A549 (cell line): ENCODE measurements at regions not wholly inside any gene's neighbourhood (a gene's known extent, or its start where the extent isn't known, plus 50 kb on each side); places are given as distances from the start of the nearest gene placed in this dataset.

Experiments used
- ATAC-seq, 2 experiments: fragments of 200-7000 bp in 1 of 2; fragments of >200 bp in 1 of 2; cut with Nextera tagmentation in 1 of 2; cut with Tn5 transposase in 1 of 2; 3 replicates each; pipeline versions ENCODE4 v1.8.0 to v1.9.1; 2018 to 2020; ENCODE audit warnings: mild to moderate bottlenecking in 1 of 2, moderate library complexity in 1 of 2
- CTCF ChIA-PET: fragments of 300-600 bp; sonication (Branson Sonifier 250); formaldehyde crosslinking; extraction: SDS; loops from one replicate; lab custom pipeline; 2021; ENCODE audit warnings: antibody characterized with exemption, inconsistent platforms; lab: Yijun Ruan, JAX
- POLR2A ChIA-PET: fragments of 350-600 bp; formaldehyde crosslinking; extraction: SDS; loops from one replicate; lab custom pipeline; 2021; ENCODE audit warnings: antibody characterized with exemption, inconsistent platforms; lab: Yijun Ruan, JAX
- DNase-seq, 2 experiments: peaks; one replicate each; pipeline versions ENCODE4 v3.0.0 to v3.0.0-alpha.2; 2011 to 2016; ENCODE audit warnings: low read depth in 1 of 2, low spot score in 1 of 2
- FAIRE-seq: peaks from 2 replicates; lab custom pipeline; 2011; peaks lifted over from hg19 to GRCh38; lab: Jason Lieb, UNC
- H3K27ac ChIP-seq, 2 experiments: fragments of >200 bp; sonication (Bioruptor Twin); formaldehyde crosslinking; 3 replicates each; pipeline ENCODE4 v1.5.1; 2016 to 2017
- H3K4me1 ChIP-seq: fragments of >200 bp; sonication (Bioruptor Twin); formaldehyde crosslinking; 3 replicates; pipeline ENCODE4 v1.6.1; 2016
- H3K4me2 ChIP-seq: fragments of >200 bp; sonication (Bioruptor Twin); formaldehyde crosslinking; 3 replicates; pipeline ENCODE4 v1.6.1; 2016
- H3K4me3 ChIP-seq: fragments of >200 bp; sonication (Bioruptor Twin); formaldehyde crosslinking; 3 replicates; pipeline ENCODE4 v1.5.1; 2016
- H3K9me3 ChIP-seq: fragments of >200 bp; sonication (Bioruptor Twin); formaldehyde crosslinking; 3 replicates; pipeline ENCODE4 v1.6.1; 2016
- CBX2 ChIP-seq: fragments of 200-600 bp; sonication (generic); IDR thresholded peaks from 2 replicates; pipeline ENCODE4 v1.6.1; 2016; ENCODE audit warnings: low read depth, mild to moderate bottlenecking, borderline replicate concordance
- CEBPB ChIP-seq, 2 experiments: fragments of >200 bp in 1 of 2; sonication (Bioruptor Twin) in 1 of 2; formaldehyde crosslinking in 1 of 2; IDR thresholded peaks; 2 replicates each; pipeline ENCODE4 v1.6.1; 2012 to 2016
- EHF ChIP-seq: fragments of 250-450 bp; sonication (Bioruptor Pico); IDR thresholded peaks from 2 replicates; pipeline ENCODE4 v1.5.0; 2020; ENCODE audit warnings: mild to moderate bottlenecking
- EHMT2 ChIP-seq: fragments of 200-600 bp; sonication (generic); IDR thresholded peaks from 2 replicates; pipeline ENCODE4 v1.6.1; 2016; ENCODE audit warnings: antibody characterized with exemption, low read depth, mild to moderate bottlenecking, moderate library complexity
- EP300 ChIP-seq, 2 experiments: fragments of >200 bp; sonication (Bioruptor Twin); formaldehyde crosslinking; IDR thresholded peaks; 2 replicates in 1 of 2; 3 replicates in 1 of 2; pipeline ENCODE4 v1.6.1; 2016 to 2017
- ESRRA ChIP-seq: fragments of 150-350 bp; IDR thresholded peaks from 2 replicates; pipeline ENCODE4 v1.6.1; 2014; ENCODE audit warnings: mild to moderate bottlenecking, low read length, borderline replicate concordance
- FOSL2 ChIP-seq, 2 experiments: fragments of 450-650 bp in 1 of 2; fragments of >200 bp in 1 of 2; sonication (Bioruptor Twin) in 1 of 2; formaldehyde crosslinking; IDR thresholded peaks; 2 replicates each; pipeline versions ENCODE4 v1.5.0 to v1.6.1; 2016 to 2020; ENCODE audit warnings: mild to moderate bottlenecking in 1 of 2, moderate library complexity in 1 of 2
- GATA3 ChIP-seq: IDR thresholded peaks from 2 replicates; pipeline ENCODE4 v1.6.1; 2012; ENCODE audit warnings: borderline replicate concordance
- HDAC2 ChIP-seq: fragments of 200-600 bp; sonication (generic); IDR thresholded peaks from 2 replicates; pipeline ENCODE4 v1.6.1; 2016
- HOXA7 ChIP-seq: fragments of 250-450 bp; sonication (Bioruptor Pico); IDR thresholded peaks from 2 replicates; pipeline ENCODE4 v1.5.0; 2020; ENCODE audit warnings: mild to moderate bottlenecking, moderate library complexity
- JUNB ChIP-seq: fragments of >200 bp; sonication (Bioruptor Twin); formaldehyde crosslinking; IDR thresholded peaks from 2 replicates; pipeline ENCODE4 v1.6.1; 2016
- KDM1A ChIP-seq: fragments of 200-600 bp; sonication (generic); IDR thresholded peaks from 2 replicates; pipeline ENCODE4 v1.6.1; 2016; ENCODE audit warnings: low read depth, mild to moderate bottlenecking
- MAFK ChIP-seq: fragments of 450-650 bp; IDR thresholded peaks from 2 replicates; pipeline ENCODE4 v1.6.1; 2014; ENCODE audit not compliant: partially characterized antibody
- NR3C1 ChIP-seq: fragments of >200 bp; sonication (Bioruptor Twin); formaldehyde crosslinking; IDR thresholded peaks from 3 replicates; pipeline ENCODE4 v1.6.1; 2017
- PHF8 ChIP-seq: fragments of 200-600 bp; sonication (generic); IDR thresholded peaks from 2 replicates; pipeline ENCODE4 v1.6.1; 2016; ENCODE audit warnings: low read depth, mild to moderate bottlenecking, antibody characterized with exemption, moderate library complexity, borderline replicate concordance
- POLR2AphosphoS2 ChIP-seq: conservative IDR thresholded peaks from 2 replicates; pipeline ENCODE4 v1.6.1; 2012; ENCODE audit warnings: low read length, improper control_type of control experiment, inconsistent platforms
- ZNF302 ChIP-seq: fragments of 250-450 bp; sonication (Bioruptor Pico); IDR thresholded peaks from 2 replicates; pipeline ENCODE4 v1.9.0; 2021; ENCODE audit warnings: inconsistent platforms, mild to moderate bottlenecking, moderate library complexity
- WGBS: methylation state at CpG from one replicate; pipeline ENCODE4 v1.1.6; 2017; ENCODE audit errors: missing lambda C conversion rate; 5-methylcytosine and 5-hydroxymethylcytosine counted together
- TF ChIP-seq, protein P1 (sequence below): fragments of >200 bp; sonication (Bioruptor Twin); formaldehyde crosslinking; IDR thresholded peaks from 2 replicates; pipeline ENCODE4 v1.6.1; 2016
- TF ChIP-seq, protein P2 (sequence below): IDR thresholded peaks from 2 replicates; pipeline ENCODE4 v1.6.1; 2012
- TF ChIP-seq, protein P3 (sequence below): fragments of >200 bp; sonication (Bioruptor Twin); formaldehyde crosslinking; IDR thresholded peaks from 3 replicates; pipeline ENCODE4 v1.5.1; 2016
- TF ChIP-seq, protein P4 (sequence below): fragments of 450-650 bp; IDR thresholded peaks from 2 replicates; pipeline ENCODE4 v1.6.1; 2014; ENCODE audit warnings: antibody characterized with exemption
- TF ChIP-seq, protein P5 (sequence below): IDR thresholded peaks from 2 replicates; pipeline ENCODE4 v1.6.1; 2012
- TF ChIP-seq, protein P6 (sequence below): fragments of 150-350 bp; IDR thresholded peaks from 2 replicates; pipeline ENCODE4 v1.6.1; 2014; ENCODE audit warnings: low read depth, mild to moderate bottlenecking, low read length
- TF ChIP-seq, protein P7 (sequence below): fragments of 250-450 bp; sonication (Bioruptor Pico); IDR thresholded peaks from 2 replicates; pipeline ENCODE4 v1.5.0; 2020; ENCODE audit warnings: low read depth, mild to moderate bottlenecking, moderate library complexity
- TF ChIP-seq, protein P8 (sequence below): IDR thresholded peaks from 2 replicates; pipeline ENCODE4 v1.6.1; 2012; ENCODE audit warnings: low read depth, borderline replicate concordance

DNA sequence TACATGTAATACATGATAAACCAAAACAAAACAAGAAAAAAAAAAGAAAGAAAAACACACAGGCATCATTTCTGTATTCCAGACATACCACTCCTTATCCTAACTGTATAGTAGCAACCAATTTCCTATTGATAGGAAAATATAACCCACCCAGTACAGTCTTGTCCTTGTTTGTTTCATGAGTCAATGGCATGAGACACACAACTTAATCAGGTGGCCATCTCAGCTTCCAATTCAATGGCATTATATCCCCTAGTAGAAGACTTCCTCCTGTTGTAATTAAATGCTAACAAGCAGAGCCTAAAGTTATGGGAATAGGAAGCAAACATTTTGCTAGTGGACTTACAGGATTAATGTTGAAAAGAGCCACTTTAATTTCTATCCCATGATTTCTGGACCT is 121.0 kb upstream of the NOL4 start:
- H3K27ac ChIP-seq: no peak overlapping the region
- ChIA-PET CTCF (no interaction called here), POLR2A (no interaction called here)
- FAIRE-seq (no peak), ATAC-seq (no peak), DNase-seq (no peak)
- no peak overlapping the region for H3K4me3 ChIP-seq
- H3K4me2 ChIP-seq: no peak overlapping the region
- no peaks in the 10 kb centered on the region for H3K4me1 ChIP-seq
- TF ChIP-seq KDM1A: no peak
- TF ChIP-seq CBX2: no peak
- TF ChIP-seq, protein P1, sequence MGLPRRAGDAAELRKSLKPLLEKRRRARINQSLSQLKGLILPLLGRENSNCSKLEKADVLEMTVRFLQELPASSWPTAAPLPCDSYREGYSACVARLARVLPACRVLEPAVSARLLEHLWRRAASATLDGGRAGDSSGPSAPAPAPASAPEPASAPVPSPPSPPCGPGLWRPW: no peak
- TF ChIP-seq CEBPB (IDR thresholded peaks at IDR 0.05): no peak
- TF ChIP-seq, protein P2, sequence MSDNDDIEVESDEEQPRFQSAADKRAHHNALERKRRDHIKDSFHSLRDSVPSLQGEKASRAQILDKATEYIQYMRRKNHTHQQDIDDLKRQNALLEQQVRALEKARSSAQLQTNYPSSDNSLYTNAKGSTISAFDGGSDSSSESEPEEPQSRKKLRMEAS: no peak
- TF ChIP-seq JUNB: no peak
- TF ChIP-seq ZNF302 (CRISPR knock-in tag): no peak
- TF ChIP-seq MAFK: no peak
- no peaks in the 10 kb centered on the region for H3K9me3 ChIP-seq

DNA sequence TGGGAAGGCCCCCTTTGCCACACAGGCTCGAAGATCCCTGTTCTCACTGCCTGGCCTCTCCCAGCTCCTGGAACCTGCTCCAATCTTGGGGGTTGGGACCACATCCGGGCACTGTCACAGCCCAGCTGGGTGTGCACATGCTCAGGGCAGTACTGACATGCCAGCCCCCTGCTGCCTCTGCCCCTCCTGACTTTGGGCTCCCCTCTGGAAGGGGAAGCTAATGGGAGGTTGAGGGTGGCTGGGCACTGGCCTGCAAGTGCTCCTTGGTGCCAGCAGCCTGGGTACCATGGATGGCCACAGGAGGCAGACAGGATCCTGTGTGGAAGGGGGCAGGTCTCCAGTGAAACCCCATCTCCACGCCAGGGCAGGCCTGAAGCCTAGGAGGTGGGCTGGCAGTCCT is 126.1 kb upstream of the NOL4 start:
- Histone ChIP-seq H3K4me2 (no peak overlapping the region), H3K27ac (no peak overlapping the region), H3K4me3 (no peak overlapping the region), H3K4me1 (no peaks in the 10 kb centered on the region), H3K9me3 (no peaks in the 10 kb centered on the region)
- ATAC-seq: no peak
- ChIA-PET POLR2A (no interaction called here), CTCF (no interaction called here)
- DNase-seq: no peak
- no peak for FAIRE-seq
- no CpG with 5 or more reads among the region's 3 CpGs for WGBS
- TF ChIP-seq, protein P3, sequence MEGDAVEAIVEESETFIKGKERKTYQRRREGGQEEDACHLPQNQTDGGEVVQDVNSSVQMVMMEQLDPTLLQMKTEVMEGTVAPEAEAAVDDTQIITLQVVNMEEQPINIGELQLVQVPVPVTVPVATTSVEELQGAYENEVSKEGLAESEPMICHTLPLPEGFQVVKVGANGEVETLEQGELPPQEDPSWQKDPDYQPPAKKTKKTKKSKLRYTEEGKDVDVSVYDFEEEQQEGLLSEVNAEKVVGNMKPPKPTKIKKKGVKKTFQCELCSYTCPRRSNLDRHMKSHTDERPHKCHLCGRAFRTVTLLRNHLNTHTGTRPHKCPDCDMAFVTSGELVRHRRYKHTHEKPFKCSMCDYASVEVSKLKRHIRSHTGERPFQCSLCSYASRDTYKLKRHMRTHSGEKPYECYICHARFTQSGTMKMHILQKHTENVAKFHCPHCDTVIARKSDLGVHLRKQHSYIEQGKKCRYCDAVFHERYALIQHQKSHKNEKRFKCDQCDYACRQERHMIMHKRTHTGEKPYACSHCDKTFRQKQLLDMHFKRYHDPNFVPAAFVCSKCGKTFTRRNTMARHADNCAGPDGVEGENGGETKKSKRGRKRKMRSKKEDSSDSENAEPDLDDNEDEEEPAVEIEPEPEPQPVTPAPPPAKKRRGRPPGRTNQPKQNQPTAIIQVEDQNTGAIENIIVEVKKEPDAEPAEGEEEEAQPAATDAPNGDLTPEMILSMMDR: no peak
- TF ChIP-seq POLR2AphosphoS2: no peak
- no peak for TF ChIP-seq NR3C1
- TF ChIP-seq, protein P4, sequence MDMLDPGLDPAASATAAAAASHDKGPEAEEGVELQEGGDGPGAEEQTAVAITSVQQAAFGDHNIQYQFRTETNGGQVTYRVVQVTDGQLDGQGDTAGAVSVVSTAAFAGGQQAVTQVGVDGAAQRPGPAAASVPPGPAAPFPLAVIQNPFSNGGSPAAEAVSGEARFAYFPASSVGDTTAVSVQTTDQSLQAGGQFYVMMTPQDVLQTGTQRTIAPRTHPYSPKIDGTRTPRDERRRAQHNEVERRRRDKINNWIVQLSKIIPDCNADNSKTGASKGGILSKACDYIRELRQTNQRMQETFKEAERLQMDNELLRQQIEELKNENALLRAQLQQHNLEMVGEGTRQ: no peak
- TF ChIP-seq, protein P5, sequence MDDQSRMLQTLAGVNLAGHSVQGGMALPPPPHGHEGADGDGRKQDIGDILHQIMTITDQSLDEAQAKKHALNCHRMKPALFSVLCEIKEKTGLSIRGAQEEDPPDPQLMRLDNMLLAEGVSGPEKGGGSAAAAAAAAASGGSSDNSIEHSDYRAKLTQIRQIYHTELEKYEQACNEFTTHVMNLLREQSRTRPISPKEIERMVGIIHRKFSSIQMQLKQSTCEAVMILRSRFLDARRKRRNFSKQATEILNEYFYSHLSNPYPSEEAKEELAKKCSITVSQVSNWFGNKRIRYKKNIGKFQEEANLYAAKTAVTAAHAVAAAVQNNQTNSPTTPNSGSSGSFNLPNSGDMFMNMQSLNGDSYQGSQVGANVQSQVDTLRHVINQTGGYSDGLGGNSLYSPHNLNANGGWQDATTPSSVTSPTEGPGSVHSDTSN: no peak
- TF ChIP-seq KDM1A: no peak
- TF ChIP-seq HOXA7 (CRISPR knock-in tag): no peak
- no peak for TF ChIP-seq EHF
- TF ChIP-seq ESRRA: no peak
- no peak for TF ChIP-seq EP300 (IDR thresholded peaks at IDR 0.05)
- TF ChIP-seq HDAC2: no peak

DNA sequence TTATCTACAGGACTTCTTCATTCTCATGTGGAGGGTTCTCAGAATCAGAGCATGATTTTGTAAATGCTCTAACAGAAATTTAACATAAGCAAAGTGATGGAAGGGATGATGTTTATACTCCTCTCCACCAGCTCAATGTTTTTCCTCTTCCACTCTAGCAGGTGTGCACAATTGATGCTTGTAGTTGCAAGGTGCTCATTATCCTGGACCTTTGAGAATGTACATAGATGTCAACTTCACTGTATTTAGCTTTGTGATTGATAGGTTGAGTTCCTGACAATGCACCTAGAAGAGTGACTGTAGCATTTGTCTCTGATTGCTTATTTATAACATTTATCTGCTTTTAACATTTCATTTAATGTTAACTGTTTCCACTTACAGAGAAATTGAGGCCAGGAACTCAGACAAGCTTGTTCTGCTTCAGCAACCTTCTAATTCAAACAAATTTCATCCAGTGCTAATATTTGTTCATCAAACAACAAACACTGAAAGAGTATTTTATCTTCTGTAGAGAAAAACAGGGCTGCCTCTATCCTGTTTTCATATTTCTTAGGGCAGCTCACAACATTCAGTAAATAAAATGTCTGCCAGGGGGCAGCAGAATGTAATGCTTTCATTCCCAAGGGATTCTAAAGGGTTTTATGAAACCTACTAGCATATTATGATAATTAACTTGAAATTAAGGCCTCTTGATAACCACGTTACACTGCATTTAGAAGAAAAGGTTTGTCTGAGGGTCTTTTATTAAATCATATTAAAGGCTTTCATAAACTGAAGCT is 127.9 kb upstream of the NOL4 start:
- TF ChIP-seq ZNF302 (CRISPR knock-in tag): no peak
- TF ChIP-seq, protein P6, sequence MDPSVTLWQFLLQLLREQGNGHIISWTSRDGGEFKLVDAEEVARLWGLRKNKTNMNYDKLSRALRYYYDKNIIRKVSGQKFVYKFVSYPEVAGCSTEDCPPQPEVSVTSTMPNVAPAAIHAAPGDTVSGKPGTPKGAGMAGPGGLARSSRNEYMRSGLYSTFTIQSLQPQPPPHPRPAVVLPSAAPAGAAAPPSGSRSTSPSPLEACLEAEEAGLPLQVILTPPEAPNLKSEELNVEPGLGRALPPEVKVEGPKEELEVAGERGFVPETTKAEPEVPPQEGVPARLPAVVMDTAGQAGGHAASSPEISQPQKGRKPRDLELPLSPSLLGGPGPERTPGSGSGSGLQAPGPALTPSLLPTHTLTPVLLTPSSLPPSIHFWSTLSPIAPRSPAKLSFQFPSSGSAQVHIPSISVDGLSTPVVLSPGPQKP: no peak
- TF ChIP-seq, protein P7, sequence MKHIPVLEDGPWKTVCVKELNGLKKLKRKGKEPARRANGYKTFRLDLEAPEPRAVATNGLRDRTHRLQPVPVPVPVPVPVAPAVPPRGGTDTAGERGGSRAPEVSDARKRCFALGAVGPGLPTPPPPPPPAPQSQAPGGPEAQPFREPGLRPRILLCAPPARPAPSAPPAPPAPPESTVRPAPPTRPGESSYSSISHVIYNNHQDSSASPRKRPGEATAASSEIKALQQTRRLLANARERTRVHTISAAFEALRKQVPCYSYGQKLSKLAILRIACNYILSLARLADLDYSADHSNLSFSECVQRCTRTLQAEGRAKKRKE (CRISPR knock-in tag): no peak
- TF ChIP-seq, protein P8, sequence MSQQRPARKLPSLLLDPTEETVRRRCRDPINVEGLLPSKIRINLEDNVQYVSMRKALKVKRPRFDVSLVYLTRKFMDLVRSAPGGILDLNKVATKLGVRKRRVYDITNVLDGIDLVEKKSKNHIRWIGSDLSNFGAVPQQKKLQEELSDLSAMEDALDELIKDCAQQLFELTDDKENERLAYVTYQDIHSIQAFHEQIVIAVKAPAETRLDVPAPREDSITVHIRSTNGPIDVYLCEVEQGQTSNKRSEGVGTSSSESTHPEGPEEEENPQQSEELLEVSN: no peak
- TF ChIP-seq, protein P2: no peak
- TF ChIP-seq EHMT2: no peak
- TF ChIP-seq PHF8: no peak
- TF ChIP-seq NR3C1: no peak
- no peak for TF ChIP-seq GATA3
- TF ChIP-seq FOSL2 (IDR thresholded peaks at IDR 0.05): no peak
- TF ChIP-seq FOSL2 (CRISPR knock-in tag; IDR thresholded peaks at IDR 0.05): no peak
- DNase-seq (no peak), FAIRE-seq (no peak), ATAC-seq (no peak)
- H3K4me2 ChIP-seq: no peak overlapping the region
- CTCF ChIA-PET: no interaction called here
- no peak overlapping the region for H3K27ac ChIP-seq
- WGBS: 0% methylated on average over 1 of the region's 1 CpG
- H3K4me1 ChIP-seq: no peaks in the 10 kb centered on the region
- H3K9me3 ChIP-seq: no peaks in the 10 kb centered on the region
- POLR2A ChIA-PET: no interaction called here
- H3K4me3 ChIP-seq: no peak overlapping the region
